ENCODE measurements at regions not wholly inside any gene's neighbourhood (a gene's known extent, or its start where the extent isn't known, plus 50 kb on each side); places are given as distances from the start of the nearest gene placed in this dataset.
A peak's percentile ranks its signal among the peaks of the same experiment; 100 is the strongest.

- peak; percentile 72 for TF ChIP-seq CTCF (IDR thresholded peaks at IDR 0.05; ENCODE audit: low read depth, low read length)
- TF ChIP-seq EZH2phosphoT487 (IDR thresholded peaks at IDR 0.05; ENCODE audit: low read depth), result no peak
Measured at GRCh38 chr2:212595036-212595654, 56.5 kb upstream of the ERBB4 start.

Data from OCI-LY3 (cell line).